Spleen (tissue), 7 donors: ENCODE measurements at regions not wholly inside any gene's neighbourhood (a gene's known extent, or its start where the extent isn't known, plus 50 kb on each side); places are given as distances from the start of the nearest gene placed in this dataset.

ENCODE experiments used
- CTCF ChIP-seq, 11 experiments: fragments of 200-600 bp in 7 of 11; fragments of 450-650 bp in 4 of 11; sonication (generic) in 4 of 11; IDR thresholded peaks in 8 of 11; conservative IDR thresholded peaks in 3 of 11; 1 replicate in 7 of 11; 2 replicates in 4 of 11; pipeline versions ENCODE4 v1.4.0 to v1.8.0; 2016 to 2021; ENCODE audit warnings: antibody characterized with exemption in 11 of 11, inconsistent platforms in 4 of 11, mild to moderate bottlenecking in 1 of 11
- POLR2A ChIP-seq, 3 donors: fragments of 450-650 bp; IDR thresholded peaks; one replicate each; pipeline ENCODE4 v1.5.1; 2017; ENCODE audit warnings: antibody characterized with exemption in 3 of 3, mild to moderate bottlenecking in 1 of 3
- donor health status: DM: no; HTN: no; CAD: no; lungs with moderate emphysema.
- donor health status: DM: no; HTN: no; CAD: no.
- donor health status: DM: no; HTN: no; CAD: no.

GRCh38 chr2:176668912-176669311, 399.7 kb downstream of the MTX2 start:
- TF ChIP-seq POLR2A (IDR thresholded peaks at IDR 0.05) (no peak), CTCF (IDR thresholded peaks at IDR 0.05 in 8 of 11, conservative IDR thresholded peaks at IDR 0.05 in 3 of 11) (no peak)
